ENCODE measurements at regions not wholly inside any gene's neighbourhood (a gene's known extent, or its start where the extent isn't known, plus 50 kb on each side); places are given as distances from the start of the nearest gene placed in this dataset.

DNA sequence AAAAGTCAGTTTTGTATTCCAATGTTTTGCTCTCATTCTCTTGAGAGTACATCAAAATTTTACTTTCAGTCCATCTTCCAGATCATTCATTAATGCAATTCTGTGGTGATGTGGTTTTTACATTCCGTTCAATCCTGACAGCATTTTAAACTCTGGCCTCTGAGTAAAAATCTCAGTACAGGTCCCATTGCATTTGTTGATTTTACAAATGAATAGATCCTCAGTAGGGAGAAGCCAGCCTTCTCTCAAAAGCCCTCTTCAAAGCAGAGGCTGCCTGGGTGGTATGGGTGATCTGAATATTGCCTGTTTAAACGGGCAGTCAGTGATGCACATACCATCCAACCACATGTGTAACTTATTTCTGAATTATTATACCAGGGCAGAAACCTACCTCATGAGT lies 72.5 kb upstream of the TSC22D2 start:
- TF ChIP-seq, protein P1, sequence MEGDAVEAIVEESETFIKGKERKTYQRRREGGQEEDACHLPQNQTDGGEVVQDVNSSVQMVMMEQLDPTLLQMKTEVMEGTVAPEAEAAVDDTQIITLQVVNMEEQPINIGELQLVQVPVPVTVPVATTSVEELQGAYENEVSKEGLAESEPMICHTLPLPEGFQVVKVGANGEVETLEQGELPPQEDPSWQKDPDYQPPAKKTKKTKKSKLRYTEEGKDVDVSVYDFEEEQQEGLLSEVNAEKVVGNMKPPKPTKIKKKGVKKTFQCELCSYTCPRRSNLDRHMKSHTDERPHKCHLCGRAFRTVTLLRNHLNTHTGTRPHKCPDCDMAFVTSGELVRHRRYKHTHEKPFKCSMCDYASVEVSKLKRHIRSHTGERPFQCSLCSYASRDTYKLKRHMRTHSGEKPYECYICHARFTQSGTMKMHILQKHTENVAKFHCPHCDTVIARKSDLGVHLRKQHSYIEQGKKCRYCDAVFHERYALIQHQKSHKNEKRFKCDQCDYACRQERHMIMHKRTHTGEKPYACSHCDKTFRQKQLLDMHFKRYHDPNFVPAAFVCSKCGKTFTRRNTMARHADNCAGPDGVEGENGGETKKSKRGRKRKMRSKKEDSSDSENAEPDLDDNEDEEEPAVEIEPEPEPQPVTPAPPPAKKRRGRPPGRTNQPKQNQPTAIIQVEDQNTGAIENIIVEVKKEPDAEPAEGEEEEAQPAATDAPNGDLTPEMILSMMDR (IDR thresholded peaks at IDR 0.05) = no peak
- TF ChIP-seq ZFX (IDR thresholded peaks at IDR 0.05; ENCODE audit: borderline replicate concordance) = no peak

Measured in 22Rv1 (cell line).